Stimulated activated CD4-positive, alpha-beta T cell treated with anti-CD3 and anti-CD28 coated beads, Interleukin-2, amount 100 ng/mL, for 24 hours (primary cell): ENCODE measurements at regions not wholly inside any gene's neighbourhood (a gene's known extent, or its start where the extent isn't known, plus 50 kb on each side); places are given as distances from the start of the nearest gene placed in this dataset.
"Not testable (repeated sequence)": the region's sequence is repeated elsewhere in the genome, so short reads cannot be mapped to it uniquely, and the experiment has no call there.

ENCODE experiments used
- DNase-seq, 2 donors: peaks; one replicate each; pipeline ENCODE4 v3.0.0-alpha.2; 2020

- DNase-seq: no peak
These were observed 885.0 kb upstream of the LRRN3 start for GRCh38 chr7:110205899-110206298.

GRCh38 chr7:110209884-110210283 lies 881.0 kb upstream of the LRRN3 start:
- DNase-seq: no peak

GRCh38 chr7:110210941-110211608 lies 879.9 kb upstream of the LRRN3 start:
- DNase-seq: no peak

- DNase-seq: no peak
These were observed 866.3 kb upstream of the LRRN3 start for GRCh38 chr7:110224643-110225042.

- DNase-seq: no peak
These were observed 844.8 kb upstream of the LRRN3 start for GRCh38 chr7:110246118-110246517.

DNA sequence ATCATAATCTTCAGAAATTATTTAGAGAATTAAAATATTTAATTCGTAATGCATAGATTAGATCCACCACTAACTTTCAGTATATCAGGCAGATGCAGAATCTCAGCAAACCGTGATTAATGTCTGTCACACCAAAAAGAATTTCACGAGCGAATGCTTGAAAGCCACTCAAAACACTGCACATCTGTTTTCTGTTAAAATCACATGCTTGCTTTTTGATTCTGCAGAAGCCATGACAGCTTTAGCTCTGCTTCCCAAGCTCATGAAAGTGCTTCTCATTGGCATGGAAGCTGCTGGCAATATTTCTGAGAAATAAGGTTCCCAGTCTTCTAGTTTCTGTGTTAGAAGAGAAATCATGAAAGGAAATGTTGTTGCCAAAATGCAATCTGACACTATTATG lies 837.8 kb upstream of the LRRN3 start:
- no peak for DNase-seq

DNA sequence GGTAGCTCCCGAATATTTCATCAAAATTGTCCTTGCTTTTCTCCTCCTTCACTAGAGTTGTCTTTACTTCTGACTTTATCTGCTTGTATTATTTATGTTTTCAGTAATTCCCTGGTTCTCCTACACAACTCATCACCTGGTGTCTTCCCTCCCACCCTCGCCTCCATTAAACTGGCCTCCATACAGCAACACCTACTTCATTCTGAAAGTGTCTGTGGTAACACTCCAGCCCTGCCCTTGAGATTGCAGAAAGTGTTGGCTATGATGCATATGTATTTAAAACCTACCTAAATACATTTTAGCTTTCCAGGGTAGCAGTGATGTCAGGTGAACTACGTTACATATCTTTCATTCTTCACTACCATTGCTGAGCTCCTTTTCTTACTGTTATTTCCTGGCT lies 833.3 kb upstream of the LRRN3 start:
- no peak for DNase-seq

DNA sequence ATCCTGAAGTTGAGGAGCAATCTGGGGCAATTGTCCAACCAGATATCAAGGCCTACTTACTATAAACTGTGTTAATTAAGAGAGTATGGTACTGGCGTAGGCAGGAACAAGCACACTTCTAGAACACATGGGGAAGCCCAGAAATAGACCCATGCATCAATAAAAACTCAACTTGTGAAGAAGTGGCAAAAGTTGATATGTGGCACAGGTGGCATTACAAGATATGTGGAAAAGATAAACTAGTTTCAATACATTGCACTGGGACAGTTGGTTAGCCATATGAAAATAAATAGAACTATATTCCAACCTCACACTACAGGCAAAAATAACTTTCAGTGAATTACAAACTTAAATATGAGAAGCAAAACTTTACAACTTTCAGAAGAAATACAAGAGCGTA lies 828.7 kb upstream of the LRRN3 start:
- DNase-seq: no peak

DNA sequence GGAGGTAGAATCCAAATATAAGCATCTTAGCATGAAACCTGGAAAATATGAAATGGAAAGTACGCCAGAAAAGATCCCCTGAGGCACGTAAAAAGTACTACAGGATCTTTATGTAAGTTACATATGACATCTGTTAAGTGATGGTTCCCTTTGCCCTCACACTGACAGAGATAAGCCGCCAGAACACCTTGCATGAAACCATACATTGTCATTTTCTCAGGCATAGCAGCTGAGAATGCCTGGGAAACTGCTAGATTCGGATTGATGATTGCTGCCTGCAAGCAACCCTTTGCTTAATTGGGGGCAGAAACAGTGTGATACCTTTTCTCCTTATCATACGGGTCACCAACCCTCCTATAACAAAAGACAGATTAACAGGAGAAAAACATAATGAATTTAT lies 826.6 kb upstream of the LRRN3 start:
- no peak for DNase-seq

GRCh38 chr7:110281362-110281761 lies 809.6 kb upstream of the LRRN3 start:
- no peak for DNase-seq

- DNase-seq: no peak
These were observed 807.9 kb upstream of the LRRN3 start for GRCh38 chr7:110283056-110283455.

DNA sequence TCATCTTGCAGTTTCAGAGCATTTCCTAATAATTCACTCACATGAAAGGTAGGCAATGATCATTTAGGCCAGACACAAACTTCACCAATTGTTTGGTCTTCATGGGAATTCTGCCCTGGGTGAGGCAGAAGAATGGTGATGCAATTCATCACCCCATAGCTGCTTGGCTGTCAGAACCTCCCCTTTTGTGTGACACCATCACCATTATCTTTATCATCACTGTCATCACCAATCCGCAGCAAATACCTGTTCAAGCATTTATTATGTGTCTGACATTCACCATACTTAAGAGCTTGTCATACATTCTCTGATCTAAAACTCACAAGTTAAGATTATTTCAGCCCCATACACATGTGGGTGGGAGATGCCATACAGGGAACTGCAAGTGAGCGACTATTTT lies 799.5 kb upstream of the LRRN3 start:
- DNase-seq: no peak

- no peak for DNase-seq
These were observed 794.6 kb upstream of the LRRN3 start for GRCh38 chr7:110296321-110296720.

GRCh38 chr7:110307776-110308175 lies 783.2 kb upstream of the LRRN3 start:
- no peak for DNase-seq

DNA sequence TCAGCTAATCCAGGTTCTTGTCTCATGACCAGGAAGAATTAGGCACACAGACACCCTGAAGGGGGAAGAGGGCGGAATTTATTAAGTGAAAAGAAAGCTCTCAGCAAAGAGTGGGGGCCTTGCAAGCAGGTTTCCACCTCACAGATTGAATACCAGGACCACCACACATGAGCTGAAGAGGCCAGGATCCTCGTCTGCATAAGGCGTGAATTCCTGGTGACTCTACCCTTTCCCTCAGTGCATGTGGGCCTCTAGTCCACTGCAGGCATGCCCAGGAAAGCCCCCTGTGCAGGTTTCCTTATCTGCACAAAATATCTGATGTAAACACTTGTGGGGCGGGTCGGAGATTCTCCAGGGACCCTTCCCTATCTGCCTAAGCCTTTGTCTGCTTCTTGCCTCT lies 782.1 kb upstream of the LRRN3 start:
- no peak for DNase-seq

GRCh38 chr7:110309941-110310340 lies 781.0 kb upstream of the LRRN3 start:
- DNase-seq: no peak

DNA sequence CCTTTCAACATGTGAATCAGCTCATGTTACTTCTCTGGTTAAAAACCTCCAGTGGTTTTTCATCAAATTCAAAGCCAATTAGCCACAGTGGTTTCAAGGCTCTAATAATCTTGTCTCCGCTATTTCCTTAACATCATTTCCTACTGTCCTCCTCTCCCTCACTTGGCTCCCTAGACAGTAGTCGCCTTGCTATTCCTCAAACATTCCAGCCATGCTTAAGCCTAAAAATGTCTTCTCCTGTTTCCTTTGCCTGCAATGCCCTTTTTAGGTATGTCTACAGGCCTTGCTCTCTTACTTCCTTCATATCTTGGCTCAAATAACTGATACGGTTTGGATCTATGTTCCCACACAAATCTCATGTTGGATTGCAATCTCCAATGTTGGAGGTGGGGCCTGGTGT lies 779.4 kb upstream of the LRRN3 start:
- no peak for DNase-seq

DNA sequence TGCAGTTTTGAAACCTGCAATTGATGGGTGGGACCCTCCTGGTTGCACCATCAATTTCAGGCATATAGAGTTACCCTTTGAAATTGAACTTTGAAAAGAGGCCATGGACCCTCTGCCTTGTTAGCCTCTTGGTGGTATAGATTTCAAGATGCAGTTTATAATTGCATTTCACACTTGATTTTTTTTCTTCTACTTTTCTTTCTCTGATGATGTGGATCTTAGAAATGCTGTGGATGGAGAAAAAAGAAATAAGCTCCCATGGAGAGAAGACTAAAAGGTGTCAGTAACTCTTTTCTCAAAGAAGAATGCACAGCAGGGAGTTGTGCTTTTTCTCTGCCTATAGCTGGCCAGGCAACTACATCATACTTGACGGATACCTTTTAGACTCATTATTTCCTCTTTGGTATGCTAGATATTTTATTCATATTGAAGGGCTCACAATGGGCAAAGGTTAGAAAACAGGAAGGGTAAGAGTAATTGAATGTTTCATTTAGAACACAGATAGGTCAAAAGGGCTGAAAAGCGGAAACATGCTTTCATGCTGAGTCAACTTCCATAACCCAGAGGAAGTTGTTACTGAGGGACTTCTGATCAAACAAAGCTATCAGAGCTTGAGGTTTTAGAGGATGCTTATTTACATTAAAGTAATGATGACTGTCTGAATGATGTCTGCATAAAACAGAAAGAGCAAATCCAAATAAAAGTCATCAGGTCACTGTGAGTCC lies 773.2 kb upstream of the LRRN3 start:
- no peak for DNase-seq

DNA sequence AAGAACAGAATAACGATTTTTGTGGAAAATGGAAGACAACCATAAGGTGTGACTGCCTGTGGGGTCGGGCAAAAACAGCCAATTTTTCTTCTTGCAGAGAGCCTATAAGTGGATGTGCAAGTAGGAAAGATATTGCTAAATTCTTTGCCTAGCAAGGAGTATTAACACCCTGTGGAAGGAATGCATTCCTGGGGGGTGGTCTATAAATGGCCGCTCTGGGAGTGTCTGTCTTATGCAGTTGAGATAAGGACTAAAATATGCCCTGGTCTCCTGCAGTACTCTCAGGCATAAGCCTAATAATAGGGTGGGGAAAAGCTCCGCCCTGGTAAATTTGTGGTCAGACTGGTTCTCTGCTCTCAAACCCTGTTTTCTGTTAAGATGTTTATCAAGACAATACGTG lies 770.6 kb upstream of the LRRN3 start:
- not testable (repeated sequence) for DNase-seq

DNA sequence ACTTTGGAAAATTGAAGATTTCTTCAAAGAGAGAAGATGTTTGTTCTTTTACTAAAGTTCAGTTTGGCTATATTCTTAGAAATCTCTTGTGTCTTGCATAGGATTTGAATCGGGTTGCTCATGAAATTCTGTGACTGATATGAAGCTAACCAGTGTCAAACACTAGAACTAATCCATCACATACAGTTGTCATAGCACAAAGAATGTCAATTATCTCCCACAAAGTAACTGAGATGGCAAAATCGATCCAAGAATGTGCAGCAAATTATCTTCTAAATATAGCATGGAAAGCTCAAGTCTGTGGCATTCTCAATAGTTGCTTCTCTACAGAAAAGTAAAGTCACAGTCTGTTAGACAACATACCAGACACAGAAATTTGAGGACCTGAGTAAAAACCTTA lies 768.1 kb upstream of the LRRN3 start:
- DNase-seq: no peak

DNA sequence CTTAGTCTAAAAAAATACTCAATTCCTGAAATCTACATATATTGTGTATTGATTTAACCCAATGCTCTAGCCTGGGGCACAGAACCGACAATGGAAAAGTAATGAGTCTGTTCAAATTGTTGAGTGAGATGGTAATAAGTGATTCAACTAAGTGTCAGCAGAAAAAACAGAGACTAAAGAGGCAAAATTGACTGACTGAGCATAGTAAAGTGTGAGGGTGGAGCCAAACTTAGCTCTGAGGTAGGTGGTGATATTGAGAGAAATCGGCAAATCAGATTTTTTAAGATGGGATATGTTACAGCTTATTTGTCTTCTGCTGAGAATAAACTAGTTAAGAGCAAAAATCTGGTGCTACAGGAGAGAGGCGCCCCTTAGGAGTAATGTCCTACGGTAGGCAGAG lies 764.0 kb upstream of the LRRN3 start:
- no peak for DNase-seq

DNA sequence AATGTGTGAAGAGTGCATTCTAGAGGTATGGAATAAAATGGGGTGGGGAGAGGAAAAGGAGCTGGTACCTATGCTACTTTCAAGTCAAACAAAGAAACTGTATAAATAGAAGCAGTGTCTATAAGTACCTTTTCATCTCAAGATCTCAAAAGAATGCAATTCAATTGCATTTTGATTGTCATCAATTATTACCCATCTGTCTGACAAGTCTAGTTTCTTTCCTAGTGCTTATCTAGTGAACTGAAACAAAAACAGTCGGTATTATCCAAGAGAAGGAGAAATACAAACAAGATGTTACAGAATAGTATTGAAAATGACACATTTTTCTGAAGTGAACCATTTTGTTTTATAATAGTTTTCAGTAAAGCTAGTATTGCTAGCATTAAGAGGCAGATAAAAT lies 754.5 kb upstream of the LRRN3 start:
- DNase-seq: no peak

DNA sequence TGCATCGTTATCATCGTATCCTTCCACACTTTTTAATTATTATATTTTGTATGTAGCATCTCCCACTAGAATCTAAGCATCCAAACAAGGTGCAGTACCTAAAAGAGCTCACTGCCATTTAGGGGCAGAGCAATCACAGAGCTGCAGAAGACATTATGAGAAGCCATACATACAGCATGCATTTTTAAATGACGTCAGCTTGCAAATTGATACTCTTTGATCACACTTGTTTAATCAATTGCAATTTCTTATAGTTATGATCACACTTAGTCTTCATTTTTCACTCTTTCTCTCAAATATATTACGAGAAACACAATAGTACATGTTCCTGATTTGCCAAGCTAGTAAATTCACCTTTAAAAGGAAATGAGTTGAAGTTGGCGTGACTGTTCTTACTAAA lies 753.3 kb upstream of the LRRN3 start:
- no peak for DNase-seq

GRCh38 chr7:110347081-110347480 lies 743.8 kb upstream of the LRRN3 start:
- no peak for DNase-seq

GRCh38 chr7:110356438-110356837 lies 734.5 kb upstream of the LRRN3 start:
- no peak for DNase-seq
